HG03159 (cell line): ENCODE measurements at regions not wholly inside any gene's neighbourhood (a gene's known extent, or its start where the extent isn't known, plus 50 kb on each side); places are given as distances from the start of the nearest gene placed in this dataset.
A peak's percentile ranks its signal among the peaks of the same experiment; 100 is the strongest.
"Not testable (repeated sequence)": the region's sequence is repeated elsewhere in the genome, so short reads cannot be mapped to it uniquely, and the experiment has no call there.

Experiments
- ATAC-seq: cut with Tn5 transposase; IDR thresholded peaks from one replicate; pipeline ENCODE4 v1.9.1; 2021; ENCODE audit warnings: mild to moderate bottlenecking, moderate library complexity; ENCODE audit not compliant: unreplicated experiment

DNA sequence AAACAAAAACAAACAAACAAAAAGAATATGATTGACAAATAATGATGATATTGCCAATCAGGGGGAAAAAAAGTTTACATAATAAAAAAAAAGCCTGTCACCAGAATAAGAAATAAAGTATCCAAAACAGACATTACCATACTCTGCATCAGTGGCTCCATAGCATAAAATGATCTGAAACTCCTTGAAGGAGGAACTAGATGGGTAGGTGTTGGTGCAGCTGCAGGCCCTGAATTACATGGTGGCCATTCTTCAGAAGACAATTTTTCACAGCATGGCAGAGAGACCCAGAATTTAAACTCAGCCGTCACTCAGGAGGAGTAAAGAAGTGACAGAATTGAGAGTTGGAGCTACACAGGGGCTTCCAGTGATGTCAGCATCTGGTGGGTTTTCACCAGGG lies 60.2 kb downstream of the GLUL start:
- no peak for ATAC-seq

DNA sequence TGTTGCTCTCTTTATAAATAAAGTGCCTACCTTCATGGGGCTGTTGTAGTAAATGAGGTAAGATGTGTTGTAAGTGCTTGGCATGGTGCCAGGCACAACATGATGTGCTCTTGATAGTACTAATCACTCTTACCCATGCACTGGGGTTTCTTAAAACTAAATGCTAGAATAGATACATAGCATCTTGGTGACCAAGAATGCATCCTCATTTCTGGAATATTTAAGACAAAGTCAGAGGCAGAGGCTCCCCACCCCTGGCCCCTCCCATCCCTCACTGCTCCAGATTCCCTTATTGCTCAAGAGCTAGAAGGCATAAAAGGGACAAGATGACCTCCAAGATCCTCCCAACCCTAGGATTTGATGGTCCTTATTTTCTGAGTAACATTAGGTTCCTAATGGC lies 61.3 kb downstream of the GLUL start:
- no peak for ATAC-seq

DNA sequence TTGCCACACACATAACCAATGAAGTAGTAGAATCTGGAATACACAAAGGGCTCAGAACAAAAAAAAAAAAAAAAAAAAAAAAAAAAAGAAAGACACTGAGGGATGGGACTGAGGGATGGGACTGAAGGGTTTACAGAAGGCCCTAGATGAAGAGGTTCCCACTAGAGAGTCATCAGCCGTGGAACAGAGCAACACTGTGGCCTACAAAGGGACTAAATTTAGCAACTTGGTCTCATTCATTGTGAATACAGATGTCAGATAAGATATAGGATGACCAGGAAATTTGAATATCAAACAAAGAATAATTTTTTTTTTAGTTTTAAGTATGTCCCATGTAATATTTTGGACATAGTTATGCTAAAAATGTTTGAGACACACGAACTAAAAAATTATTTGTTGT lies 62.1 kb downstream of the GLUL start:
- no peak for ATAC-seq

DNA sequence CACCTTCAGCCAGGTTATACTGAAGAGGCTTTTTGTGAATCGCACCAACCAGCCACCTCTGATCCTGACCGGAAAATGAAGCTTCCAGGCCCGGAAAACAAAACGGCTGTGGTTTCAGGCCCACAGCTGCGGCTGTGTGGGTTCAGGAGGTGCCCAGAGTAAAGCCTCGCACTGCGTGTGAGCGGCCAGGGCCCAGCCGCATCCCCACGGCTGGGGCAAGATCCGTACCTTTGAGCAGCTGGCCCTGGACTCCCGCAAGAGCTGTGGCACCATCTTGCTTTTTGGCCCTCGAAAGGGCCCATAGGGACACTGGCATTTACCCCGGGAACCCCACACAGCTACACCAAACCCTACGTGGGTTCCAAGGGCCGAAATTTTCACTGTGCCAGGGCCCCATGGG lies 63.0 kb downstream of the GLUL start:
- ATAC-seq: no peak

- ATAC-seq: no peak
Observed at GRCh38 chr1:182325339-182325738, 66.3 kb downstream of the GLUL start.

DNA sequence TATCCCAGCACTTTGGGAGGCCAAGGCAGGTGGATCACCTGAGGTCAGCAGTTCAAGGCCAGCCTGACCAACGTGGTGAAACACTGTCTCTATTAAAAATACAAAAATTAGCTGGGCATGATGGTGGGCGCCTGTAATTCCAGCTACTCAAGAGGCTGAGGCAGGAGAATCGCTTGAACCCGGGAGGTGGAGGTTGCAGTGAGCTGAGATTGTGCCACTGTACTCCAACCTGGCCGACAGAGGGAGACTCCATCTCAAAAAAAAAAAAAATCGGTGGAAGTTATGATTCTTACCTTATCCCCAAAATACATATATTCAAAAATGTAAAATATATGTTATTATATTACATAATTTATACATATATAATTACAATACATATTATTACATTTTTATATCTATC lies 70.1 kb downstream of the GLUL start:
- ATAC-seq: not testable (repeated sequence)

GRCh38 chr1:182317611-182318161 lies 73.9 kb downstream of the GLUL start:
- no peak for ATAC-seq

DNA sequence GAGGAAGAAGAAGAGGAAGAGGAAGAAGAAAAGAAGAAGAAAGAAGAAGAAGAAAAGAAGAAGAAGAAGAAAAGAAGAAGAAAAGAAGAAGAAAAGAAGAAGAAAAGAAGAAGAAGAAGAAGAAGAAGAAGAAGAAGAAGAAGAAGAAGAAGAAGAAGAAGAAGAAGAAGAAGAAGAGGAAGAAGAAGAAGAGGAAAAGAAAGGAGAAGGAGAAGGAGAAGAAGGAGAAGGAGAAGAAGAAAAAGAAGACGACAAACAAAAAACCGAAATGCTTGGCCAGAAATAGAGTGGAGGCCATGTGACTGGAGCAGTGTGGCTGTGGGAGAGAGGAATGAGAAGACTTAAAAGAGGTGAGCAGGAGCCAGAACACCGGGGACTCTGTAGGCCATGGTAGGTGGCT lies 75.1 kb downstream of the GLUL start:
- ATAC-seq: not testable (repeated sequence)

- no peak for ATAC-seq
Observed at GRCh38 chr1:182315167-182315556, 76.4 kb downstream of the GLUL start.

- no peak for ATAC-seq
Observed at GRCh38 chr1:182309631-182310351, 81.8 kb downstream of the GLUL start.

DNA sequence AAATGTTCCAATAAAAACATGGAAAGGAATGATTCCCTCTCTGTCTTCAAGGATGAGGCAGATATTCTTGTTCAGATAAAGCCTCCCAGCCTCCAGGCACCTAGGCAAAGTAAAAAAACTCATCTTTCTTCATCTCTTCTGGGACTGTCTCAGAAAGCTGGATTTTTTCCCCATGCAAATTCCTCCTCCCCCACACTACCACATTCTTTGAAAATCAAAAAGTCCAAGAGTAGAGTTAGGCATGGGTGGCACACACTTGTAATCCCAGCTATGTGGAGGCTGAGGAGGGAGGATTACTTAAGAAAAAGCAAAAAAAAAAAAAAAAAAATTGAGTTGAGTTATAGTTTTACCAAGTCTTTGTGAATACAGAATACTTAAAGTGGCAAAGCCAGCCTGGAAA lies 82.8 kb downstream of the GLUL start:
- no peak for ATAC-seq

DNA sequence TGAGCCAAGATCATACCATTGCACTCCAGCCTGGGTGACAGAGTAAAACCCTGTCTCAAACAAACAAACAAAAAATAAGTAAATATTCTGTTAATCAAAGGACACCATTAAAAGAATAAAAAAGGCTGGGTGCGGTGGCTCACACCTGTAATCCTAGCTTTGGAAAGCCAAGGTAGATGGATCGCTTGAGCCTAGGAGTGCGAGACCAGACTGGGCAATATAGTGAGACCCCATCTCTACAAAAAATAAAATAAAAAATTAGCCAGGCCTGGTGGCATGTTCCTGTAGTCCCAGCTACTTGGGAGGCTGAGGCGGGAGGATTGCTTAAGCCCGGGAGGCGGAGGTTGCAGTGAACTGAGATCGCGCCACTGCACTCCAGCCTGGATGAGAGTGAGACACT lies 84.1 kb downstream of the GLUL start:
- ATAC-seq: not testable (repeated sequence)

- no peak for ATAC-seq
Observed at GRCh38 chr1:182305861-182306260, 85.7 kb downstream of the GLUL start.

DNA sequence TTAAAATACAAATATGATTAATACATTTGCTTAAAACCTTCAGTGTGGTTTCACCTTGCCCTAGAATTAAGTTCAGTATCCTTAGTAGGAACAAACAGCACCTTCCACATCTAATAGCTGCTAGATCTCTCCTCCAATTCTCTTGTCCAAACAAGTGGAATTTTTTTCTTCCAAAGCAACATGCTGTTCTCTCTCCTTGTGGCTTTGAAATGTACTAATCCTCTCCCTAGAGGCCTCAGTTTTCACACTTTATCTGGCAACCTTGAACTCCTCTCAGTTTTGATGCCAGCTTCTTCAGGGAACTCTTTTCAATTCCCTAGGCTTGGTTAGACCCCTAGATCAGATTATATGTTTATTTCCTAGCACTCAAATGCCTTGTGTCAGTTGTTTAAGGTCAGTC lies 87.0 kb downstream of the GLUL start:
- no peak for ATAC-seq

- ATAC-seq: no peak
Observed at GRCh38 chr1:182304218-182304617, 87.4 kb downstream of the GLUL start.

DNA sequence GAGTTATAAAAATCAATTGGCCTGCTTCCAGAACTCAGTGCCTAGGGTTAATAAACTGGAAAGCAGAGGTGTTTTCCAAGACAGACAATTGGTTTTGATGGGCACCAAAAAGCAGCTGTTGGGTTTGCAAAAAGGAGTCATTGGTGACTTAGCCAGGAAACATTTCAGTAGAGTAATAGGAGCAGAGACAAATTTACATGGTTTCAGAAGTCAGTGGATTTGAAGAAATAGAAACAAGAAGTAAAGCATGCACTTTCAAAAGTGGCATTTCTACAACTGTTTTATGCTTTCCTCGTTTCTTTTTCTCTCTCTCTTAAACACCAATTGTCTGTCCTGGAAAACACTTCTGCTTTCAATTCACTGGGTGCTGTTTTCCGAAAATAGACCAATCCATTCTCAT lies 87.8 kb downstream of the GLUL start:
- peak; percentile 65 for ATAC-seq

GRCh38 chr1:182301467-182302198 lies 90.0 kb downstream of the GLUL start:
- no peak for ATAC-seq

GRCh38 chr1:182301026-182301436 lies 90.6 kb downstream of the GLUL start:
- no peak for ATAC-seq

GRCh38 chr1:182299728-182300616 lies 91.6 kb downstream of the GLUL start:
- ATAC-seq: no peak

DNA sequence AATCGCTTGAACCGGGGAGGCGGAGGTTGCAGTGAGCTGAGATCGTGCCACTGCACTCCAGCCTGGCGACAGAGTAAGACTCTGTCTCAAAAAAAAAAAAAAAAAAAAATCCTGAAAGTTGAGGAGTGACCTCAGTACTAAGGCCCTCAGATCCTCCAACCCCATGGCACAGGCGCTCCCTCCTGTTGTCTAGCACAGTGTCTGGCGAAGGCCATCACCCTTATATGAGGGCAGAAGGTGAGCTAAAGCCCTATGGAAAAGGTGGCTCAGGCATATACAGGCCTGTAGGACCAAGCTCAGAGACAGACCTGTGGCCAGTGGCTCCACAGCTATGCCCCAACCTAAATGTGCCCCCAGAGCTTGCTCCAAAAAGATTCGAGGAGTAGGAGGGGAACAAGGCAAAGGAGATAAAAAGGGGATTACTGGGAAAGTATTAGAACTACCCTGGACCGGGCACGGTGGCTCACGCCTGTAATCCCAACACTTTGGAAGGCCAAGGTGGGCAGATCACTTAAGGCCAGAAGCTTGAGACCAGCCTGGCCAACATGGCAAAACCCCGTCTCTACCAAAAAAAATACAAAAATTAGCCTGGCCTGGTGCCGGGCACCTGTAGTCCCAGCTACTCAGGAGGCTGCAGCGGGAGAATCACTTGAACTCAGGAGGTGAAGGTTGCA lies 92.4 kb downstream of the GLUL start:
- ATAC-seq: not testable (repeated sequence)

- ATAC-seq: no peak
Observed at GRCh38 chr1:182297335-182297734, 94.3 kb downstream of the GLUL start.
